ENCODE measurements at regions not wholly inside any gene's neighbourhood (a gene's known extent, or its start where the extent isn't known, plus 50 kb on each side); places are given as distances from the start of the nearest gene placed in this dataset.

- Histone ChIP-seq H3K4me3 (no peak overlapping the region), H3K9me3 (no peaks in the 10 kb centered on the region), H3K4me1 (no peaks in the 10 kb centered on the region), H3K27ac (no peak overlapping the region), H3K27me3 (no peaks in the 10 kb centered on the region), H3K36me3 (no peaks in the 10 kb centered on the region)
- DNase-seq = no peak
- TF ChIP-seq POLR2AphosphoS5 (IDR thresholded peaks at IDR 0.05) (no peak), POLR2A (IDR thresholded peaks at IDR 0.05) (no peak), CTCF (IDR thresholded peaks at IDR 0.05) (no peak), EP300 (IDR thresholded peaks at IDR 0.05) (no peak)
- intact Hi-C loops (cut with DNase I) = no loop called here
- WGBS, 2 donors = 41 to 73% methylated on average over 3 of the region's 3 CpGs
Measured at GRCh38 chr13:82847595-82847994, 1034.7 kb downstream of the SLITRK1 start.

- Histone ChIP-seq H3K36me3 (no peaks in the 10 kb centered on the region), H3K27me3 (no peaks in the 10 kb centered on the region), H3K4me3 (no peak overlapping the region), H3K27ac (no peak overlapping the region), H3K4me1 (no peaks in the 10 kb centered on the region), H3K9me3 (no peaks in the 10 kb centered on the region)
- DNase-seq = no peak
- 75 to 82% methylated on average over 3 of the region's 3 CpGs for WGBS, 2 donors
- TF ChIP-seq POLR2AphosphoS5 (IDR thresholded peaks at IDR 0.05) (no peak), CTCF (IDR thresholded peaks at IDR 0.05) (no peak), EP300 (IDR thresholded peaks at IDR 0.05) (no peak), POLR2A (IDR thresholded peaks at IDR 0.05) (no peak)
- intact Hi-C loops (cut with DNase I) = no loop called here
Measured at GRCh38 chr13:82833923-82834322, 1048.4 kb downstream of the SLITRK1 start.

DNA sequence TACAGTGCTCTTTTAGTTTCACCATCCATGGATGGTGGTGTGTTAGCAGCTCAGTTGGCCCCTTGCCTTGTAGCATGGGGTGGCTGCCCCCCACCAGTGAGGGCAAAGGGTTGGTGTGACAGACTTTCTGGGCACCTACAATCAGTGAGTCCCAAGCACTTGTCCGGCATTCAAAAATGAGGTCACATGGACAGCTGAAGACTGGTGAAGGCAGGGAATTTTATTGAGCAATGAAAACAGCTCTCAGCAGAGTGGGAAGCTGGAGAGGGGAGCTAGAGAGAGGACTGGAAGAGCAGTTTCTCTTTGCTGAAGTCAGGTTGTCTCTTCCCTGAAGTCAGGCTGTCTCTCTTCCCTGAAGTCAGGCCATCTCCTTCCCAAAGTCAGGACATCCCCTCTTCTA is 1053.2 kb downstream of the SLITRK1 start:
- no peak overlapping the region for H3K4me3 ChIP-seq
- DNase-seq = no peak
- H3K36me3 ChIP-seq = no peaks in the 10 kb centered on the region
- no peak overlapping the region for H3K27ac ChIP-seq
- 96% methylated on average over 1 of the region's 1 CpG for WGBS, 2 donors
- no peaks in the 10 kb centered on the region for H3K27me3 ChIP-seq
- H3K9me3 ChIP-seq = no peaks in the 10 kb centered on the region
- intact Hi-C loops (cut with DNase I) = no loop called here
- no peak for TF ChIP-seq POLR2A (IDR thresholded peaks at IDR 0.05)
- TF ChIP-seq POLR2AphosphoS5 (IDR thresholded peaks at IDR 0.05) = no peak
- no peak for TF ChIP-seq EP300 (IDR thresholded peaks at IDR 0.05)
- TF ChIP-seq CTCF (IDR thresholded peaks at IDR 0.05) = no peak
- no peaks in the 10 kb centered on the region for H3K4me1 ChIP-seq

DNA sequence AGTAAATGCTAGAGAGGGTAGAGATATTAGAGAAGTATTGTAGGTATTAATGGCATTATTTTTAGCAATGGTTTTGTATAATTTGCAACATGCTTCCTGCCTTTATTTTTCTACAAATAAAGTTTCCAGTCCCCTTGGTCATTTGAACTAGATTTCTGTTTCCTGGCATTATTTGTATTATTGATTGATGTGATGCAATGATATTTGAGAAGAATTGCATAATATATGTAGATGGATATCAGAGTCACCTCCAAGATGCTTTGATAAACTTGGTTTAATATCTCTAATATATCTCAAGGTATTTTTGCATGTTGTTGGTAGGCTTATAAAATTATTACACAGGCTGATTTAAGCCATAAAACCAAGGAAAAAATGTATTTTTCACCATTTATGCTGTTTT is 1054.5 kb downstream of the SLITRK1 start:
- Histone ChIP-seq H3K4me3 (no peak overlapping the region), H3K27me3 (no peaks in the 10 kb centered on the region), H3K9me3 (no peaks in the 10 kb centered on the region), H3K27ac (no peak overlapping the region), H3K36me3 (no peaks in the 10 kb centered on the region), H3K4me1 (no peaks in the 10 kb centered on the region)
- TF ChIP-seq POLR2AphosphoS5 (IDR thresholded peaks at IDR 0.05) = no peak
- no peak for TF ChIP-seq POLR2A (IDR thresholded peaks at IDR 0.05)
- DNase-seq = no peak
- intact Hi-C loops (cut with DNase I) = no loop called here

GRCh38 chr13:82822935-82823334 is 1059.3 kb downstream of the SLITRK1 start:
- WGBS, 2 donors = 88 to 92% methylated on average over 10 of the region's 10 CpGs
- Histone ChIP-seq H3K4me1 (no peaks in the 10 kb centered on the region), H3K27me3 (no peaks in the 10 kb centered on the region), H3K27ac (no peak overlapping the region), H3K9me3 (no peaks in the 10 kb centered on the region), H3K4me3 (no peak overlapping the region), H3K36me3 (no peaks in the 10 kb centered on the region)
- intact Hi-C loops (cut with DNase I) = no loop called here
- TF ChIP-seq CTCF (IDR thresholded peaks at IDR 0.05) = no peak
- TF ChIP-seq EP300 (IDR thresholded peaks at IDR 0.05) = no peak
- TF ChIP-seq POLR2AphosphoS5 (IDR thresholded peaks at IDR 0.05) = no peak
- no peak for TF ChIP-seq POLR2A (IDR thresholded peaks at IDR 0.05)
- no peak for DNase-seq

Data from sigmoid colon (tissue), 6 donors.